ENCODE measurements at regions not wholly inside any gene's neighbourhood (a gene's known extent, or its start where the extent isn't known, plus 50 kb on each side); places are given as distances from the start of the nearest gene placed in this dataset.
"Not testable (repeated sequence)": the region's sequence is repeated elsewhere in the genome, so short reads cannot be mapped to it uniquely, and the experiment has no call there.

DNA sequence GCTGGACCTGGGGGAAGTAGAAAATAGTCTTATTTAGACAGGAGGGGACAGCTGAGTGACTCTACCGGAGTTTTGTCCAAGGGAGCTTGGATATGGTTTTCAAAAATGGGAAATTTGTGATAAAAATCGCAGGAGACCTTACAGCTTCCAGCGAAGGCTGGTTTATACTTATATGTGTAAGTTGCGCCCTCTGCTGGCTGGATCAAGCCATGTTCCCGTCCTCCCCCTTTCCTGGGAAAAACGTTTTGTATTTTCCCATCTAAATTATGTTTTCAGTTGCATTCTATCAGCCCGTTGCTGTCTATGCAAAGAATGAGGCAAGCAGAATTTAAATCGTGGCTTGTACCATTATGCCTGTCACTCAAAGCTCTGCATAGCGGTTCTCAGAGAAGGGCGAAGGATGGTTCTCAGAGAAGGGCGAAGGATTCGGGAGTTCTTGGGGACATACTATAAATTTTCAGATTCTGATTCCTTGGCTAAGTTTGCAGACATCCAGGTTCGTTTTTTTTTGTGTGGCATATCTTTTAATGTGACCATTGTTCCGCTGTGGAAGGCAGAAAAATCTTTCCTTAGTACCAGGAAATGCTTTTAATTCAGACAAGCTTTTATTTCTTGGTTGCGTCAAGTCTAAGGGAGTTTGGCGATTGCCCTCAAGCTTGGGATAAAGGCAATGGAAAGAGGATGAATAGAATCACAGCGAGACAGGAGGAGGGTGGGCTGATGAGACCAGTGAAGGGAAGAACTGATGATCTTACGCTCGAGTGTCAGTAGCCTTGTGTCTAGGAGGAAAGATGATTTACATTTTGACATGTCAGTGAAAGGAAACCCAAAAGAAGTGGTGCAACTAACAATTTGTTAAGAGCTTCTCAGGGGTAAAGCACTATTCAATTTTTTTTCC, 128.5 kb upstream of the ARX start:
- no peak for DNase-seq (ENCODE audit: insufficient read length, low spot score)
- TF ChIP-seq POLR2A (IDR thresholded peaks at IDR 0.05; ENCODE audit: low read depth, low read length): no peak
- FAIRE-seq: no peak

GRCh38 chrX:25143596-25143995, 127.8 kb upstream of the ARX start:
- FAIRE-seq (no peak), DNase-seq (ENCODE audit: insufficient read length, low spot score) (no peak)
- no peak for TF ChIP-seq POLR2A (IDR thresholded peaks at IDR 0.05; ENCODE audit: low read depth, low read length)

DNA sequence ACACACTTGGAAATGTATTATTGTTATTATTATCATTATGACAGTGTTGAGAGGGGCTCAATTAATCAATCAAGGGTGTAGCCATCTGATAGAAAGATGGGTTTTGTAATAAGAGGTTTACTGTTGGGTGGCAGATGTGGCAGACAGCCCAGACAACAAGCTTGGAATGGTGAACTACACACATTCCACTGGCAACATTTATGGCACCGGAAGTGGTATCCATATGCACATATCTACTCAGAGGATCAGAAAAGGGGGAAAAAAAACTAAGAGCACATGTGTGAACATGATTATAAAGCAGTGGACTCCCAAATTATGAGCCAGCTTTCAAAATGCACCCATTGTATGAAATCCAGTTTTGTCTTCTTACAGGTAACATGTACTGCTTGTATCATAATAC, 125.9 kb upstream of the ARX start:
- no peak for DNase-seq (ENCODE audit: insufficient read length, low spot score)
- FAIRE-seq: no peak
- no peak for TF ChIP-seq POLR2A (IDR thresholded peaks at IDR 0.05; ENCODE audit: low read depth, low read length)

GRCh38 chrX:25131055-25131454, 115.3 kb upstream of the ARX start:
- TF ChIP-seq POLR2A (IDR thresholded peaks at IDR 0.05; ENCODE audit: low read depth, low read length): no peak
- DNase-seq (ENCODE audit: insufficient read length, low spot score) (no peak), FAIRE-seq (no peak)

DNA sequence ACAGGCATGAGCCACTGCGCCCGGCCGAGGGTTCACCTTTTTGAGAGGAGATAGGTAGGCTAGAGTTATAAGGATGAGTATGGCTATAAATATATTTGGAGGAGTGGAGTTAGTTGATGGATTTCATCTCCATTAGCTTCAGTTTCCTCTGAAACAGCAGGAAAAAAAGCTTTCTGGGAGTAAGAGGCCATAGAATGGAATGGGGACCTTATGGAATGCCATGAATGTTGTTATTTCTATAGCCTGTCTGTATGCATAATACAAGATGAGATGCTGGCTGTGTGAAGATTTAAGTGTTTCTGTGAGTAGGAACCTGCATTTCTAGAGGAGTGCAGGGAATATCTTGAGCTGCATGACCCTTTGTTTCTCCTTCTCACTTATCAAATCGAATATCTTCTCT, 114.9 kb upstream of the ARX start:
- FAIRE-seq: no peak
- DNase-seq (ENCODE audit: insufficient read length, low spot score): no peak
- TF ChIP-seq POLR2A (IDR thresholded peaks at IDR 0.05; ENCODE audit: low read depth, low read length): no peak

GRCh38 chrX:25125483-25125882, 109.7 kb upstream of the ARX start:
- no peak for DNase-seq (ENCODE audit: insufficient read length, low spot score)
- TF ChIP-seq POLR2A (IDR thresholded peaks at IDR 0.05; ENCODE audit: low read depth, low read length): no peak
- FAIRE-seq: no peak

DNA sequence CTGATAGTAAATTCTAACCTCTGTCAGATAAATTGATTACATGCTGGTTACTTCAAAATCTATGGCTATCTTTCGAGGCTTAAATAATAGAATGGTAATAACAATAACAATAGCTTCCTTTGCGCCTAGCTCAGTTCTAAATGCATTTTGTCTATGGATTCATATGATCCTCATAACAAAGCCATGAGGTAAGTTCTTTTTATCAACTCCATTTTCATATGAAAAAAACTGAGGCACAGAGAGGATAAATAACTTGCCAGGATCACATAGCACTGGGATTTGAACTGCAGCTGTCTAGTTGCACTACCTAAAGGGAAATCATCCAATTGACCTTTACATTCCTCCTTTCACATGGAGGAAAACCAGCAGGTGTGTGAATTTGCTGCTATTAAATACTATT, 108.6 kb upstream of the ARX start:
- DNase-seq (ENCODE audit: insufficient read length, low spot score) (no peak), FAIRE-seq (no peak)
- no peak for TF ChIP-seq POLR2A (IDR thresholded peaks at IDR 0.05; ENCODE audit: low read depth, low read length)

DNA sequence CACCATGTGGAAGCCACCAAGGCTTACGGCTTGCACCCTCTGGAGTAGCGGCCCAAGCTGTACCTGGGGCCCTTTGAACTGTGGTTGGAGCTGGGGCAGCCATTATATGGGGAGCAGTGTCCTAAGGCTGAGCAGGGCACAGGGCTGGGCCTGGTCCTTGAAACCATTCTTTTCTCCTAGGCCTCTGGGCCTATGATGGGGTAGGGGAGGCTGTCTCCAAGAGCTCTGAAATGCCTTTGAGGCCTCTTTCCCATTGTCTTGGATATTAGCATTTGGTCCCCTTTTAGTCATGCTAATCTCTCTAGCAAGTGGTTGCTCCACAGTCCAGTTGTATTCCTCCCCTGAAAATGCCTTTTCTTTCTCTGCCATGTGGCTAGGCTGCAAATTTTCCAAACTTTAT, 96.4 kb upstream of the ARX start:
- no peak for DNase-seq (ENCODE audit: insufficient read length, low spot score)
- FAIRE-seq: no peak
- TF ChIP-seq POLR2A (IDR thresholded peaks at IDR 0.05; ENCODE audit: low read depth, low read length): no peak

- DNase-seq (ENCODE audit: insufficient read length, low spot score) (no peak), FAIRE-seq (no peak)
- TF ChIP-seq POLR2A (IDR thresholded peaks at IDR 0.05; ENCODE audit: low read depth, low read length): no peak
Observed at GRCh38 chrX:25108481-25108880, 92.7 kb upstream of the ARX start.

DNA sequence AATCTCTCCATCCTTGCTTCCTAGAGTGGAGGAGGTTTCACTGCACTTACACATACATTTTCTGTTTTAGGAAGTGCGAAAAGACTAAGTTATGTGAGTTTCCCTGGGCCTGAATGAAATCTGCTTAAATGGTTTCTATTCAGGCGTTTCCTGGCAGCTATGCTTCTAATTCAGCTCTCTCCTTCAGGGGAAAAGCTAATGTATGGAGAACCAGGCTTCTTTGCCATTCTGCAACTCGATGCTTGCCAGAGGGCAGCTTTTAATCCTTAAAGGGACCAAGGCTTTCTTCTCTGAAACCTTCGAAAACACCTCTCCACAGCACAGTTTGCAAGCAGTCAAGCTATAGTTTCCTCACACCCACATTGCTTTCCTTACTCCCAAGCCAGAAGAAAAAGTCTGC, 89.5 kb upstream of the ARX start:
- no peak for TF ChIP-seq POLR2A (IDR thresholded peaks at IDR 0.05; ENCODE audit: low read depth, low read length)
- no peak for FAIRE-seq

GRCh38 chrX:25096522-25097045, 80.8 kb upstream of the ARX start:
- no peak for FAIRE-seq
- no peak for DNase-seq (ENCODE audit: insufficient read length, low spot score)
- no peak for TF ChIP-seq POLR2A (IDR thresholded peaks at IDR 0.05; ENCODE audit: low read depth, low read length)

More for the DNA sequence above, 89.5 kb upstream of the ARX start:
- no peak for DNase-seq (ENCODE audit: insufficient read length, low spot score)

DNA sequence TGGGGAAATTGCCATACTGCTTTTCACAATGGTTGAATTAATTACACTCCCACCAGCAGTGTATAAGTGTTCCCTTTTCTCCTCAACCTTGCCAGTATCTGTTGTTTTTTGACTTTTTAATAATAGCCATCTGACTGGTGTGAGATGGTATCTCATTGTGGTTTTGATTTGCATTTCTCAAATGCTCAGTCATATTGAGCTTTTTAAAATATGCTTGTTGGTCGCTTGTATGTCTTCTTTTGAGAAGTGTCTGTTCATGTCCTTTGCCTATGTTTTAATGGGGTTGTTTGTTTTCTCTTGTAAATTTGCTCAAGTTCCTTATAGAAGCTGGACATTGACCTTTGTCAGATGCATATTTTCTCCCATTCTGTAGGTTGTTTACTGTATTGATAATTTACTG, 75.4 kb upstream of the ARX start:
- not testable (repeated sequence) for DNase-seq (ENCODE audit: insufficient read length, low spot score); FAIRE-seq

- no peak for TF ChIP-seq POLR2A (IDR thresholded peaks at IDR 0.05; ENCODE audit: low read depth, low read length)
- FAIRE-seq: no peak
- DNase-seq (ENCODE audit: insufficient read length, low spot score): no peak
Observed at GRCh38 chrX:25084446-25084845, 68.7 kb upstream of the ARX start.

GRCh38 chrX:25083661-25084060, 67.9 kb upstream of the ARX start:
- FAIRE-seq: no peak
- TF ChIP-seq POLR2A (IDR thresholded peaks at IDR 0.05; ENCODE audit: low read depth, low read length): no peak
- DNase-seq (ENCODE audit: insufficient read length, low spot score): no peak

GRCh38 chrX:25079020-25079419, 63.3 kb upstream of the ARX start:
- TF ChIP-seq POLR2A (IDR thresholded peaks at IDR 0.05; ENCODE audit: low read depth, low read length): no peak
- no peak for FAIRE-seq
- no peak for DNase-seq (ENCODE audit: insufficient read length, low spot score)
